ENCODE measurements at regions not wholly inside any gene's neighbourhood (a gene's known extent, or its start where the extent isn't known, plus 50 kb on each side); places are given as distances from the start of the nearest gene placed in this dataset.

GRCh38 chr15:58235961-58236360 lies 97.8 kb downstream of the AQP9 start:
- Histone ChIP-seq H3K4me3 (no peak overlapping the region), H3K27ac (no peak overlapping the region), H3K27me3 (no peaks in the 10 kb centered on the region), H3K36me3 (no peaks in the 10 kb centered on the region), H3K9me3 (no peaks in the 10 kb centered on the region), H3K4me1 (no peaks in the 10 kb centered on the region)
- DNase-seq (ENCODE audit: low spot score in 2 of 2), result no peak
- intact Hi-C loops (cut with DNase I), result no loop called here
- TF ChIP-seq CTCF (IDR thresholded peaks at IDR 0.05), result no peak

GRCh38 chr15:58240191-58240932 lies 102.2 kb downstream of the AQP9 start:
- Histone ChIP-seq H3K36me3 (no peaks in the 10 kb centered on the region), H3K4me1 (no peaks in the 10 kb centered on the region), H3K4me3 (no peak overlapping the region), H3K27ac (no peak overlapping the region), H3K9me3 (no peaks in the 10 kb centered on the region), H3K27me3 (no peaks in the 10 kb centered on the region)
- TF ChIP-seq CTCF (IDR thresholded peaks at IDR 0.05), result no peak
- intact Hi-C loops (cut with DNase I), result no loop called here
- DNase-seq (ENCODE audit: low spot score in 2 of 2), result no peak

- no peak for TF ChIP-seq CTCF (IDR thresholded peaks at IDR 0.05)
- intact Hi-C loops (cut with DNase I), result no loop called here
These were observed 103.7 kb downstream of the AQP9 start for GRCh38 chr15:58241872-58242271.

GRCh38 chr15:58243070-58243469 lies 104.9 kb downstream of the AQP9 start:
- intact Hi-C loops (cut with DNase I), result no loop called here
- Histone ChIP-seq H3K9me3 (no peaks in the 10 kb centered on the region), H3K4me3 (no peak overlapping the region), H3K4me1 (peaks cover 3% of the 10 kb centered on the region in 2 donors), H3K36me3 (no peaks in the 10 kb centered on the region), H3K27me3 (no peaks in the 10 kb centered on the region), H3K27ac (no peak overlapping the region)
- TF ChIP-seq CTCF (IDR thresholded peaks at IDR 0.05), result no peak
- DNase-seq (ENCODE audit: low spot score in 2 of 2), result no peak

More at GRCh38 chr15:58241872-58242271, 103.7 kb downstream of the AQP9 start:
- H3K9me3 ChIP-seq, result no peaks in the 10 kb centered on the region
- no peak overlapping the region for H3K4me3 ChIP-seq
- no peak overlapping the region for H3K27ac ChIP-seq
- peaks cover 0 to 3% of the 10 kb centered on the region in 2 donors for H3K4me1 ChIP-seq
- no peaks in the 10 kb centered on the region for H3K36me3 ChIP-seq
- DNase-seq (ENCODE audit: low spot score in 2 of 2), result no peak
- H3K27me3 ChIP-seq, result no peaks in the 10 kb centered on the region

GRCh38 chr15:58244536-58244935 lies 106.4 kb downstream of the AQP9 start:
- H3K27me3 ChIP-seq, result no peaks in the 10 kb centered on the region
- intact Hi-C loops (cut with DNase I), result no loop called here
- H3K27ac ChIP-seq, result no peak overlapping the region
- H3K4me3 ChIP-seq, result no peak overlapping the region
- no peaks in the 10 kb centered on the region for H3K9me3 ChIP-seq
- H3K36me3 ChIP-seq, result no peaks in the 10 kb centered on the region
- peaks cover 3 to 6% of the 10 kb centered on the region in 2 donors for H3K4me1 ChIP-seq
- TF ChIP-seq CTCF (IDR thresholded peaks at IDR 0.05), result no peak
- no peak for DNase-seq (ENCODE audit: low spot score in 2 of 2)
